Esophagus (tissue), 2 donors: ENCODE measurements at regions not wholly inside any gene's neighbourhood (a gene's known extent, or its start where the extent isn't known, plus 50 kb on each side); places are given as distances from the start of the nearest gene placed in this dataset.

Source experiments
- H3K27ac ChIP-seq, 2 donors: one replicate each; pipeline ENCODE4 v1.5.1; 2013; ENCODE audit warnings: low read depth in 2 of 2, mild to moderate bottlenecking in 2 of 2, inconsistent platforms in 1 of 2, low read length in 1 of 2, moderate library complexity in 1 of 2
- H3K27me3 ChIP-seq, 2 donors: one replicate each; pipeline ENCODE4 v1.6.1; 2013; ENCODE audit warnings: low read length in 2 of 2, control low read depth in 1 of 2, mild to moderate bottlenecking in 1 of 2; ENCODE audit not compliant: insufficient read depth in 2 of 2, control insufficient read depth in 1 of 2
- H3K36me3 ChIP-seq, 2 donors: one replicate each; pipeline ENCODE4 v1.6.1; 2013; ENCODE audit warnings: low read length in 1 of 2; ENCODE audit not compliant: control insufficient read depth in 2 of 2, insufficient read depth in 2 of 2
- H3K4me1 ChIP-seq, 2 donors: one replicate each; pipeline ENCODE4 v1.6.1; 2013; ENCODE audit warnings: low read length in 1 of 2; ENCODE audit not compliant: control insufficient read depth in 2 of 2, insufficient read depth in 2 of 2
- H3K4me3 ChIP-seq, 2 donors: one replicate each; pipeline ENCODE4 v1.5.1; 2013; ENCODE audit warnings: low read length in 2 of 2, mild to moderate bottlenecking in 2 of 2, low read depth in 1 of 2, moderate library complexity in 1 of 2
- H3K9me3 ChIP-seq, 2 donors: one replicate each; pipeline ENCODE4 v1.6.1; 2013; ENCODE audit warnings: mild to moderate bottlenecking in 2 of 2, low read depth in 1 of 2, low read length in 1 of 2, moderate library complexity in 1 of 2; ENCODE audit not compliant: control insufficient read depth in 2 of 2, insufficient read depth in 1 of 2
- WGBS, 2 donors: extraction: QIAGEN DNeasy Blood & Tissue Kit; methylation state at CpG; one replicate each; pipeline ENCODE4 v1.1.7; 2013; 5-methylcytosine and 5-hydroxymethylcytosine counted together
- donor health status: healthy with polysubstance abuse.
- donor health status: Bipolar disorder and iron deficiency.

GRCh38 chr13:109913936-109914510 is 127.6 kb upstream of the IRS2 start:
- Histone ChIP-seq H3K4me1 (no peaks in the 10 kb centered on the region), H3K36me3 (no peaks in the 10 kb centered on the region), H3K27me3 (no peaks in the 10 kb centered on the region), H3K9me3 (no peaks in the 10 kb centered on the region), H3K4me3 (no peak overlapping the region), H3K27ac (no peak overlapping the region)
- 59 to 70% methylated on average over 3 of the region's 3 CpGs for WGBS, 2 donors

- Histone ChIP-seq H3K36me3 (no peaks in the 10 kb centered on the region), H3K4me3 (no peak overlapping the region), H3K4me1 (no peaks in the 10 kb centered on the region), H3K27me3 (no peaks in the 10 kb centered on the region), H3K9me3 (peaks cover 0 to 2% of the 10 kb centered on the region in 2 donors), H3K27ac (no peak overlapping the region)
- WGBS, 2 donors: 79 to 82% methylated on average over 1 of the region's 1 CpG
Measured at GRCh38 chr13:109913186-109913585, 126.8 kb upstream of the IRS2 start.

- Histone ChIP-seq H3K27me3 (no peaks in the 10 kb centered on the region), H3K4me1 (no peaks in the 10 kb centered on the region), H3K36me3 (no peaks in the 10 kb centered on the region), H3K9me3 (peaks cover 0 to 2% of the 10 kb centered on the region in 2 donors), H3K27ac (no peak overlapping the region), H3K4me3 (no peak overlapping the region)
- 38 to 65% methylated on average over 5 of the region's 5 CpGs for WGBS, 2 donors
Measured at GRCh38 chr13:109910194-109910593, 123.8 kb upstream of the IRS2 start.

GRCh38 chr13:109906976-109907375 is 120.6 kb upstream of the IRS2 start:
- Histone ChIP-seq H3K27ac (no peak overlapping the region), H3K9me3 (peaks cover 0 to 2% of the 10 kb centered on the region in 2 donors), H3K36me3 (no peaks in the 10 kb centered on the region), H3K4me3 (no peak overlapping the region), H3K4me1 (no peaks in the 10 kb centered on the region), H3K27me3 (no peaks in the 10 kb centered on the region)
- 64 to 65% methylated on average over 3 of the region's 3 CpGs for WGBS, 2 donors

- Histone ChIP-seq H3K36me3 (no peaks in the 10 kb centered on the region), H3K27ac (no peak overlapping the region), H3K9me3 (peaks cover 0 to 2% of the 10 kb centered on the region in 2 donors), H3K4me1 (no peaks in the 10 kb centered on the region), H3K4me3 (no peak overlapping the region), H3K27me3 (no peaks in the 10 kb centered on the region)
- WGBS, 2 donors: 64 to 68% methylated on average over 4 of the region's 4 CpGs
Measured at GRCh38 chr13:109904218-109904617, 117.8 kb upstream of the IRS2 start.

GRCh38 chr13:109900741-109901140 is 114.4 kb upstream of the IRS2 start:
- Histone ChIP-seq H3K9me3 (no peaks in the 10 kb centered on the region), H3K4me1 (no peaks in the 10 kb centered on the region), H3K36me3 (no peaks in the 10 kb centered on the region), H3K27me3 (no peaks in the 10 kb centered on the region), H3K27ac (no peak overlapping the region), H3K4me3 (no peak overlapping the region)
- WGBS, 2 donors: 71 to 78% methylated on average over 8 of the region's 8 CpGs

GRCh38 chr13:109900320-109900719 is 113.9 kb upstream of the IRS2 start:
- Histone ChIP-seq H3K4me1 (no peaks in the 10 kb centered on the region), H3K4me3 (no peak overlapping the region), H3K36me3 (no peaks in the 10 kb centered on the region), H3K9me3 (no peaks in the 10 kb centered on the region), H3K27ac (no peak overlapping the region), H3K27me3 (no peaks in the 10 kb centered on the region)
- 22 to 50% methylated on average over 6 of the region's 6 CpGs for WGBS, 2 donors

- no peak overlapping the region for H3K4me3 ChIP-seq
- 50 to 70% methylated on average over 3 of the region's 3 CpGs for WGBS, 2 donors
- H3K27ac ChIP-seq: no peak overlapping the region
- H3K9me3 ChIP-seq: no peaks in the 10 kb centered on the region
- H3K4me1 ChIP-seq: no peaks in the 10 kb centered on the region
- no peaks in the 10 kb centered on the region for H3K27me3 ChIP-seq
- no peaks in the 10 kb centered on the region for H3K36me3 ChIP-seq
Measured at GRCh38 chr13:109899748-109900147, 113.4 kb upstream of the IRS2 start.

GRCh38 chr13:109899316-109899715 is 112.9 kb upstream of the IRS2 start:
- no peak overlapping the region for H3K4me3 ChIP-seq
- no peak overlapping the region for H3K27ac ChIP-seq
- no peaks in the 10 kb centered on the region for H3K36me3 ChIP-seq
- no peaks in the 10 kb centered on the region for H3K27me3 ChIP-seq
- no peaks in the 10 kb centered on the region for H3K4me1 ChIP-seq
- WGBS, 2 donors: 88 to 98% methylated on average over 3 of the region's 3 CpGs
- H3K9me3 ChIP-seq: no peaks in the 10 kb centered on the region

- 64 to 69% methylated on average over 5 of the region's 5 CpGs for WGBS, 2 donors
- Histone ChIP-seq H3K9me3 (no peaks in the 10 kb centered on the region), H3K36me3 (no peaks in the 10 kb centered on the region), H3K27ac (no peak overlapping the region), H3K4me3 (no peak overlapping the region), H3K4me1 (no peaks in the 10 kb centered on the region), H3K27me3 (no peaks in the 10 kb centered on the region)
Measured at GRCh38 chr13:109897988-109898624, 111.7 kb upstream of the IRS2 start.
